Prostate gland (tissue), 2 donors: ENCODE measurements at regions not wholly inside any gene's neighbourhood (a gene's known extent, or its start where the extent isn't known, plus 50 kb on each side); places are given as distances from the start of the nearest gene placed in this dataset.

ENCODE experiments used
- DNase-seq: peaks from one replicate; pipeline ENCODE4 v3.0.0-alpha.2; 2019; ENCODE audit warnings: low spot score
- H3K27ac ChIP-seq, 2 donors: fragments of 200-600 bp; sonication (generic); 2 replicates each; pipeline ENCODE4 v1.5.1; 2017 to 2019
- H3K27me3 ChIP-seq: fragments of 200-600 bp; sonication (generic); replicated peaks from 2 replicates; pipeline ENCODE4 v1.5.1; 2019; ENCODE audit not compliant: insufficient read depth
- H3K36me3 ChIP-seq, 2 donors: fragments of 200-600 bp; sonication (generic); 1 replicate in 1 of 2; 2 replicates in 1 of 2; pipeline versions ENCODE4 v1.5.1 to v1.8.1; 2017 to 2019
- H3K4me1 ChIP-seq: fragments of 200-600 bp; sonication (generic); replicated peaks from 2 replicates; pipeline ENCODE4 v1.5.1; 2019
- H3K4me3 ChIP-seq, 2 donors: fragments of 200-600 bp; sonication (generic); 2 replicates each; pipeline ENCODE4 v1.5.1; 2017 to 2019
- H3K9me3 ChIP-seq: fragments of 200-600 bp; sonication (generic); 2 replicates; pipeline ENCODE4 v1.5.1; 2017
- POLR2A ChIP-seq: fragments of 450-650 bp; IDR thresholded peaks from one replicate; pipeline ENCODE4 v1.6.1; 2016; ENCODE audit warnings: antibody characterized with exemption, mild to moderate bottlenecking
- POLR2AphosphoS5 ChIP-seq: sonication (generic); formaldehyde crosslinking; IDR thresholded peaks from one replicate; pipeline ENCODE4 v1.6.1; 2017; ENCODE audit warnings: antibody characterized with exemption
- WGBS: methylation state at CpG from one replicate; pipeline ENCODE4 v1.1.5; 2018; 5-methylcytosine and 5-hydroxymethylcytosine counted together
- intact Hi-C: fragments of 100-400 bp; cut with DNase I; formaldehyde crosslinking; loops from one replicate; pipeline ENCODE4 v1.14.2; 2022
- TF ChIP-seq, protein P1 (sequence below), 4 experiments: fragments of 200-600 bp in 2 of 4; fragments of 450-650 bp in 2 of 4; sonication (generic) in 2 of 4; IDR thresholded peaks; 1 replicate in 3 of 4; 2 replicates in 1 of 4; pipeline ENCODE4 v1.5.1; 2016 to 2019; ENCODE audit warnings: antibody characterized with exemption in 4 of 4, mild to moderate bottlenecking in 2 of 4, moderate library complexity in 2 of 4

DNA sequence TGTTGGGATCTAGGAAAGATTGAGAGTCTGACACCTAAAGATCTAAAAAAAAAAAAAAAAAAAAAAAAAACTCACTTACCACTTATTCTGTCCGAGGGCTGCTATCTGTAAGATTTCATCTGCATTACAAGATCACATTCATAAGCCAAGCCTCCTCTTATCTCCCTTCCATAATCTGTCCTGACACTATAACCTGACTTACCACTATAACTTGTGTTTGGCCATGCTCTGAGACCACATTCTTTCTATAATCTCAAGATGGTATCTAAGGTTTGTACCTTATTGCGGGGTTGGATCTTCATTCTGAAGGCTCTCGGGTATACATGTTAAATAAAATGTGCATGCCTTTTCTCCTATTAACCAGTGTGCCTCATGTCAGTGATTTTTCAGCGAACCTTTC lies 144.4 kb downstream of the MAGEB17 start:
- Histone ChIP-seq H3K4me3 (no peak overlapping the region), H3K27me3 (no peaks in the 10 kb centered on the region), H3K27ac (no peak overlapping the region), H3K4me1 (no peaks in the 10 kb centered on the region), H3K36me3 (no peaks in the 10 kb centered on the region), H3K9me3 (no peaks in the 10 kb centered on the region)
- intact Hi-C loops, result no loop called here
- TF ChIP-seq, protein P1, sequence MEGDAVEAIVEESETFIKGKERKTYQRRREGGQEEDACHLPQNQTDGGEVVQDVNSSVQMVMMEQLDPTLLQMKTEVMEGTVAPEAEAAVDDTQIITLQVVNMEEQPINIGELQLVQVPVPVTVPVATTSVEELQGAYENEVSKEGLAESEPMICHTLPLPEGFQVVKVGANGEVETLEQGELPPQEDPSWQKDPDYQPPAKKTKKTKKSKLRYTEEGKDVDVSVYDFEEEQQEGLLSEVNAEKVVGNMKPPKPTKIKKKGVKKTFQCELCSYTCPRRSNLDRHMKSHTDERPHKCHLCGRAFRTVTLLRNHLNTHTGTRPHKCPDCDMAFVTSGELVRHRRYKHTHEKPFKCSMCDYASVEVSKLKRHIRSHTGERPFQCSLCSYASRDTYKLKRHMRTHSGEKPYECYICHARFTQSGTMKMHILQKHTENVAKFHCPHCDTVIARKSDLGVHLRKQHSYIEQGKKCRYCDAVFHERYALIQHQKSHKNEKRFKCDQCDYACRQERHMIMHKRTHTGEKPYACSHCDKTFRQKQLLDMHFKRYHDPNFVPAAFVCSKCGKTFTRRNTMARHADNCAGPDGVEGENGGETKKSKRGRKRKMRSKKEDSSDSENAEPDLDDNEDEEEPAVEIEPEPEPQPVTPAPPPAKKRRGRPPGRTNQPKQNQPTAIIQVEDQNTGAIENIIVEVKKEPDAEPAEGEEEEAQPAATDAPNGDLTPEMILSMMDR (IDR thresholded peaks at IDR 0.05), result no peak
- TF ChIP-seq POLR2AphosphoS5 (no peak), POLR2A (no peak)
- WGBS, result 40% methylated on average over 4 of the region's 4 CpGs
- DNase-seq, result no peak

DNA sequence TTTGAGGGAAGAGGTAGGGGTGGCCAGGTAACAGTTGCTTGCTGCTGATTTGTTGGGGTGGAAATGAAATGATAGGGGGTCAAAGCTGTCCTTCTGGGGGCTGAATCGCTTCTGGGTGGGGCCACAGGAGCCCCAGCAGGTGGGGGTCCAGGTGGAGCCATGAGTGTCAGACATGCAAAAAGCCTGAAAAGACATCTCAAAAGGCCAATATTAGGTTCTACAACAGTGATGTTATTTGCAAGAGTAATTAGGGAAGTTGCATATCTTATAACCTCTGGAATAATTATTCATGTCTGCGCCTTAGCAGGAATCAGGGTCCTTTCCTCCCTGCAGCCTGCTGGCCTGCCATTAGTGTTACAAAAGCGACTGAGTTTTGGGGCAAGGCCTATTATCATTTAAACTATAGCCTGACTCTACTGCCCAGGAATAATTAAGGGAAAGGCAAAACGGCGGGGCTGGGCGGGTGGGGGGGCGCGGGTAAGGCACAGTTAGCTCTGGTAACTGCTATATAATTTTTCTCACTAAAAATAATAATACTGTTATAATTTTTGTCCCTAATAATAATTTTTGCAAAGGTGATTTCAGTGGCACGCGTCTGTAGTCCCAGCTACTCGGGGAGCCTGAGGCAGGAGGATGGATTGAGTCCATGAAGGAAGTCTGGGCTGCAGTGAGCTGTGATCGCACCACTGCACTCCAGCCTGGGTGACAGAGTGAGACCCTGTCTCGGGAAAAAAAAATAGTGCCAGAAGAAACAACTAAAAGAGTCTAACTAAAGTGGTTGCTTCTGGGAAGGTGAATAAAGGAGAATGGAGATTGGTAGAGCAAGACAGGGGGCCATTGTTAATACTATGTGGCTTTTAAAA lies 145.7 kb downstream of the MAGEB17 start:
- TF ChIP-seq, protein P1 (IDR thresholded peaks at IDR 0.05), result no peak
- TF ChIP-seq POLR2AphosphoS5, result no peak
- TF ChIP-seq POLR2A, result no peak
- H3K27ac ChIP-seq, result no peak overlapping the region
- no peaks in the 10 kb centered on the region for H3K36me3 ChIP-seq
- no peaks in the 10 kb centered on the region for H3K4me1 ChIP-seq
- intact Hi-C loops, result no loop called here
- no peaks in the 10 kb centered on the region for H3K27me3 ChIP-seq
- H3K4me3 ChIP-seq, result no peak overlapping the region
- no peaks in the 10 kb centered on the region for H3K9me3 ChIP-seq
- no peak for DNase-seq
- 75% methylated on average over 11 of the region's 13 CpGs for WGBS

DNA sequence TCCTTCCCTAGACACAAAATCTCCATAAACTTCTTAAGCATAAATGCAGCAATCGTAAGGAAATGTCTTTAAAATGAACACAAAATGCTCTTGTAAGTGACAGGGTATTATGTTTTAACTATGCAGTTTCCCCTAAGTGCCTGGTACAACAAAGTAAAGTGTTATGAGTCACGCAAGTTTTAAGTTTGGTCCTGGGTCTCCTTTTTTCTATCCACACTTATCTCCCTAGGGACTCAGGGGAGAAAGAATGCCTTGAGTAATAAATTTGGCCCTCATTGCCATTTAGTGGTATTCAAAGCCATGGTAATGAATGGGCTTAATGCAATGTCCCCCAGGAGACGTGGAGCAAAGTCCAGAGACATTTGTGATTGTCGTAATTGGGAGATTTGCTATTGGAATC lies 149.1 kb downstream of the MAGEB17 start:
- no peaks in the 10 kb centered on the region for H3K27me3 ChIP-seq
- H3K4me1 ChIP-seq, result no peaks in the 10 kb centered on the region
- TF ChIP-seq, protein P1 (IDR thresholded peaks at IDR 0.05), result no peak
- TF ChIP-seq POLR2A, result no peak
- no peak for TF ChIP-seq POLR2AphosphoS5
- intact Hi-C loops, result no loop called here
- H3K27ac ChIP-seq, result no peak overlapping the region
- DNase-seq, result no peak
- no peak overlapping the region for H3K4me3 ChIP-seq
- no peaks in the 10 kb centered on the region for H3K36me3 ChIP-seq
- no peaks in the 10 kb centered on the region for H3K9me3 ChIP-seq
- 82% methylated on average over 4 of the region's 4 CpGs for WGBS

DNA sequence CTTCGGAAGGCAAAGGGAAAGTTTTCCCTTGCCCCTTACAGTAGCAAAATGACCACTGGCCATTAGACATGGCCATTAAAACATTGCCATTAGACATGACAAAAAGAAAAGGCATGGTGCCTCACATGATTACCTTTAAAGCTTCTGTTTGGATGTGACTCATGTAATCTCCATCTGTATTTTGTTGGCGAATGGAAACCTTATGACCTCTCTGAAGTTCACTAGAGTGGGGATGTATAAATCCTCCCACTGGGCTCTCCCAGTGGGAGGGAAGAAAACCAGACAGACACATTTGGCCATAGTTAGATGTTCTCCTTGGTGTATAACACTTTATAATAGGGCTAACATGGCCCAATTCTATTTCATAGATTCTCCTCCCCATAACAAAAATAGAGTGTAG lies 152.6 kb downstream of the MAGEB17 start:
- H3K27ac ChIP-seq, result no peak overlapping the region
- TF ChIP-seq, protein P1 (IDR thresholded peaks at IDR 0.05), result no peak
- TF ChIP-seq POLR2AphosphoS5, result no peak
- TF ChIP-seq POLR2A, result no peak
- H3K36me3 ChIP-seq, result no peaks in the 10 kb centered on the region
- H3K4me1 ChIP-seq, result no peaks in the 10 kb centered on the region
- intact Hi-C loops, result no loop called here
- 90% methylated on average over 2 of the region's 2 CpGs for WGBS
- DNase-seq, result no peak
- no peak overlapping the region for H3K4me3 ChIP-seq
- no peaks in the 10 kb centered on the region for H3K9me3 ChIP-seq
- no peaks in the 10 kb centered on the region for H3K27me3 ChIP-seq

DNA sequence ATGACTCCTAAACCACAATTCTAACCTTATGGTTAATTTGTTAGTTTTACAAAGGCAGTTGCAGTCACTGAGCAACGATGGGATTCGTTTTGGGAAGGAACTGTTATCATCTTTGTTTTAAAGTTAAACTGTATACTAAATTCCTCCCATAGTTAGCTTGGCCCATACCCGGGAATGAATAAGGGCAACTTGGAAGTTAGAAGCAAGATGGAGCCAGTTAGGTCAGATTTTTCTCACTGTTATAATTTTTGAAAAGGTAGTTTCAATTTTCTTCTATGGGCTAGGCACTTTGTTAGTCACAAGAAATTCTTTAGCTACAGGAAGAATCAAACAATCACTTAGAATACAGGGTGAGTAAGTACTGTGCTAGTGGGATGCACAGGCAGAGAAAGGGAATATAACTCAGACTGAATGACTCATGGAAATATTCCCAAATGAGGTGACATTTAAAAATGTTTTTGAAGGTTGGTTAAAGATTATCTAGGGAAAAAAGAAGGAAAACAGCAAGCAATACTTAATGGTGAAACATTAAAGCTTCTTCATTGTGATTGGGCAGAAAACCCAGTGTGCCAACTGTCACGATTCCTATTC lies 153.6 kb downstream of the MAGEB17 start:
- Histone ChIP-seq H3K9me3 (no peaks in the 10 kb centered on the region), H3K4me1 (no peaks in the 10 kb centered on the region), H3K4me3 (no peak overlapping the region), H3K27me3 (no peaks in the 10 kb centered on the region), H3K36me3 (no peaks in the 10 kb centered on the region), H3K27ac (no peak overlapping the region)
- intact Hi-C loops, result no loop called here
- TF ChIP-seq POLR2A (no peak), POLR2AphosphoS5 (no peak)
- TF ChIP-seq, protein P1 (IDR thresholded peaks at IDR 0.05), result no peak
- WGBS, result 86% methylated on average over 4 of the region's 4 CpGs
- DNase-seq, result no peak
